Vagina (tissue), 2 donors: ENCODE measurements at regions not wholly inside any gene's neighbourhood (a gene's known extent, or its start where the extent isn't known, plus 50 kb on each side); places are given as distances from the start of the nearest gene placed in this dataset.

Source experiments
- POLR2A ChIP-seq, 2 donors: fragments of 450-650 bp; IDR thresholded peaks; one replicate each; pipeline ENCODE4 v1.6.1; 2017; ENCODE audit warnings: antibody characterized with exemption in 2 of 2, mild to moderate bottlenecking in 2 of 2, moderate library complexity in 2 of 2
- POLR2AphosphoS5 ChIP-seq, 2 donors: sonication (generic); formaldehyde crosslinking; IDR thresholded peaks; one replicate each; pipeline ENCODE4 v1.9.0; 2017; ENCODE audit warnings: antibody characterized with exemption in 2 of 2, mild to moderate bottlenecking in 2 of 2, low read depth in 1 of 2; ENCODE audit not compliant: insufficient read depth in 1 of 2
- TF ChIP-seq, protein P1 (sequence below), 3 experiments: fragments of 450-650 bp in 2 of 3; fragments of 200-600 bp in 1 of 3; sonication (generic) in 1 of 3; IDR thresholded peaks; one replicate each; pipeline ENCODE4 v1.5.1; 2017 to 2019; ENCODE audit warnings: antibody characterized with exemption in 3 of 3, mild to moderate bottlenecking in 2 of 3, moderate library complexity in 2 of 3

DNA sequence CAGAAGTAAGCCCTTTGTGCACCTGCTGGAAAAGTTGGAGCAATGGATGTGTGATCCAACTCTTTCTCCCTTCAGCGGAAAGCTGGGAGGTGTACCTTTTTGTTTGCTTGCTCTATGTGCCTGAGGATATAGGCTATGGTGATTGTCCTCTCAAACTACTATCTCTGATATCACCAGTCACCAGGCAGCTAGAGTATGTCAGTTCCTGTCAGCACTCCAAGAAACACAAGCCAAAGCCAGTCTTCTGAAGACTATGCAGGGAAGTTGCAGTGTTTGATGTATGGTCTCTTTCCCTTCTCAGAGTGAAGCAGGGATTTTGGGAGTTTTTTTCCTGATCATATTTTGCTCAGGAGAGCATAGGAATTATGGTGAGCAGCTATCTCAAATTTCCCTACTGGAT, 146.4 kb downstream of the PTH2R start:
- TF ChIP-seq, protein P1, sequence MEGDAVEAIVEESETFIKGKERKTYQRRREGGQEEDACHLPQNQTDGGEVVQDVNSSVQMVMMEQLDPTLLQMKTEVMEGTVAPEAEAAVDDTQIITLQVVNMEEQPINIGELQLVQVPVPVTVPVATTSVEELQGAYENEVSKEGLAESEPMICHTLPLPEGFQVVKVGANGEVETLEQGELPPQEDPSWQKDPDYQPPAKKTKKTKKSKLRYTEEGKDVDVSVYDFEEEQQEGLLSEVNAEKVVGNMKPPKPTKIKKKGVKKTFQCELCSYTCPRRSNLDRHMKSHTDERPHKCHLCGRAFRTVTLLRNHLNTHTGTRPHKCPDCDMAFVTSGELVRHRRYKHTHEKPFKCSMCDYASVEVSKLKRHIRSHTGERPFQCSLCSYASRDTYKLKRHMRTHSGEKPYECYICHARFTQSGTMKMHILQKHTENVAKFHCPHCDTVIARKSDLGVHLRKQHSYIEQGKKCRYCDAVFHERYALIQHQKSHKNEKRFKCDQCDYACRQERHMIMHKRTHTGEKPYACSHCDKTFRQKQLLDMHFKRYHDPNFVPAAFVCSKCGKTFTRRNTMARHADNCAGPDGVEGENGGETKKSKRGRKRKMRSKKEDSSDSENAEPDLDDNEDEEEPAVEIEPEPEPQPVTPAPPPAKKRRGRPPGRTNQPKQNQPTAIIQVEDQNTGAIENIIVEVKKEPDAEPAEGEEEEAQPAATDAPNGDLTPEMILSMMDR (IDR thresholded peaks at IDR 0.05), result no peak
- TF ChIP-seq POLR2AphosphoS5 (IDR thresholded peaks at IDR 0.05; ENCODE audit: insufficient read depth in 1 of 2, low read depth in 1 of 2) (no peak), POLR2A (IDR thresholded peaks at IDR 0.05) (no peak)
